MM.1S (cell line): ENCODE measurements at regions not wholly inside any gene's neighbourhood (a gene's known extent, or its start where the extent isn't known, plus 50 kb on each side); places are given as distances from the start of the nearest gene placed in this dataset.

Source experiments
- CTCF ChIP-seq: fragments of 300-600 bp; sonication (generic); IDR thresholded peaks from 2 replicates; pipeline ENCODE4 v1.5.1; 2016; ENCODE audit warnings: antibody characterized with exemption, low read length, mixed read lengths
- EZH2 ChIP-seq: fragments of 300-600 bp; sonication (generic); optimal IDR thresholded peaks from 2 replicates; pipeline ENCODE3; 2017; ENCODE audit warnings: low read depth, mild to moderate bottlenecking, antibody characterized with exemption, low read length, mixed read lengths

GRCh38 chr18:28863396-28863795 lies 686.5 kb upstream of the CDH2 start:
- no peak for TF ChIP-seq CTCF
- TF ChIP-seq EZH2, result no peak
